Colonic mucosa (tissue), 4 donors: ENCODE measurements at regions not wholly inside any gene's neighbourhood (a gene's known extent, or its start where the extent isn't known, plus 50 kb on each side); places are given as distances from the start of the nearest gene placed in this dataset.

Experiments used
- DNase-seq: peaks from one replicate; pipeline ENCODE4 v3.0.0-alpha.2; 2020
- H3K27ac ChIP-seq: fragments of 200-600 bp; one replicate; pipeline ENCODE4 v1.8.0; 2021
- H3K27me3 ChIP-seq: fragments of 200-600 bp; one replicate; pipeline ENCODE4 v1.8.0; 2021
- H3K36me3 ChIP-seq: fragments of 200-600 bp; one replicate; pipeline ENCODE4 v1.8.0; 2021
- H3K4me1 ChIP-seq: fragments of 200-600 bp; one replicate; pipeline ENCODE4 v1.8.0; 2021; ENCODE audit warnings: mild to moderate bottlenecking
- H3K4me3 ChIP-seq: fragments of 200-600 bp; one replicate; pipeline ENCODE4 v1.8.0; 2021
- H3K9ac ChIP-seq, 2 donors: one replicate each; pipeline ENCODE4 v1.7.0; 2013; ENCODE audit warnings: control low read depth in 2 of 2, low read depth in 2 of 2, low read length in 2 of 2
- H3K9me3 ChIP-seq: fragments of 200-600 bp; one replicate; pipeline ENCODE4 v1.8.0; 2021
- intact Hi-C: fragments of 100-400 bp; cut with DNase I; formaldehyde crosslinking; loops from one replicate; pipeline ENCODE4 v1.14.1; 2022
- TF ChIP-seq, protein P1 (sequence below): fragments of 200-600 bp; IDR thresholded peaks from one replicate; pipeline ENCODE4 v1.8.0; 2022; ENCODE audit warnings: antibody characterized with exemption, mild to moderate bottlenecking
- donor health status: healthy.
- donor health status: DM: no; HTN: no; CAD: no.
- donor health status: DM: no; HTN: no; CAD: no.

DNA sequence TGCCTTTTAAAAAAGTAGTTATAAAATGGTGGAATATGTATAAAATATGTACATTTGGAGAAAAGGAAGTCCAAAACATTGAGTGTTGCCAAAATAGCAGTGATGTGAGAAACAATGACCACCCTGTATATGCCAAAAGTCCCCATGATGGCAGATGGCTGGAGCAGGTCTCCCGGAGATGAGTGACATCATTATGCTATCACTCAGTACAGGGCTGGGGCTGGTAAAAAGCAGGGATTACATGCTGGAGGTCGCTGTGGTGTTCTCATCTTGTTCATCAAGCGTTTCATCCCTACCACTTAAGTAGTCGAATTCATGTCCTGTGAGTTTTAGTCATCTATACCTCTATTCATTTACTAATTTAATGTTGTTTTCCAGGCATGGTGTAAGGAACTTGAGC is 315.3 kb upstream of the SLC35B3 start:
- TF ChIP-seq, protein P1, sequence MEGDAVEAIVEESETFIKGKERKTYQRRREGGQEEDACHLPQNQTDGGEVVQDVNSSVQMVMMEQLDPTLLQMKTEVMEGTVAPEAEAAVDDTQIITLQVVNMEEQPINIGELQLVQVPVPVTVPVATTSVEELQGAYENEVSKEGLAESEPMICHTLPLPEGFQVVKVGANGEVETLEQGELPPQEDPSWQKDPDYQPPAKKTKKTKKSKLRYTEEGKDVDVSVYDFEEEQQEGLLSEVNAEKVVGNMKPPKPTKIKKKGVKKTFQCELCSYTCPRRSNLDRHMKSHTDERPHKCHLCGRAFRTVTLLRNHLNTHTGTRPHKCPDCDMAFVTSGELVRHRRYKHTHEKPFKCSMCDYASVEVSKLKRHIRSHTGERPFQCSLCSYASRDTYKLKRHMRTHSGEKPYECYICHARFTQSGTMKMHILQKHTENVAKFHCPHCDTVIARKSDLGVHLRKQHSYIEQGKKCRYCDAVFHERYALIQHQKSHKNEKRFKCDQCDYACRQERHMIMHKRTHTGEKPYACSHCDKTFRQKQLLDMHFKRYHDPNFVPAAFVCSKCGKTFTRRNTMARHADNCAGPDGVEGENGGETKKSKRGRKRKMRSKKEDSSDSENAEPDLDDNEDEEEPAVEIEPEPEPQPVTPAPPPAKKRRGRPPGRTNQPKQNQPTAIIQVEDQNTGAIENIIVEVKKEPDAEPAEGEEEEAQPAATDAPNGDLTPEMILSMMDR, result no peak
- intact Hi-C loops, result no loop called here

DNA sequence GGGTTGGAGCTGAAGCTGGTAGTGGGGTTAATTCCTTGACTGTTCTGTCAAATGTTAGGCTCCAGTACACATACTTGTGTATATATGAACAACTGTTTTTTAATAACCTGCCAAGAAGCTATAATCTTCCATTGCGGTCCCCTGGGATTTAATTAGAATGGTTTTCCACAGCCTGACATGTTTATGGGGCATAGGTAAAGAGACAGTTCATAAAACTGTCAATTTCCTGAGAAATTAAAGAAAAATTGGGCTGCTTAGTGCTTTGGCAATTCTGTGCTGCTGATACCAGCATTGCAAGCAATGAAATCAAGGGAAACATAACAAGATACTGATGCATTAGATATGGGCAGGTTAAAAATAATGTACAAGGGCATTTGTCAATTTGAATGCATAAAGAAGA is 314.1 kb upstream of the SLC35B3 start:
- no peaks in the 10 kb centered on the region for H3K27me3 ChIP-seq
- H3K27ac ChIP-seq, result no peak overlapping the region
- no peaks in the 10 kb centered on the region for H3K4me1 ChIP-seq
- H3K9me3 ChIP-seq, result no peaks in the 10 kb centered on the region
- H3K4me3 ChIP-seq, result no peak overlapping the region
- intact Hi-C loops, result no loop called here
- H3K9ac ChIP-seq, result no peak overlapping the region
- DNase-seq, result no peak
- TF ChIP-seq, protein P1, result no peak
- no peaks in the 10 kb centered on the region for H3K36me3 ChIP-seq

More for the DNA sequence above, 315.3 kb upstream of the SLC35B3 start:
- no peak for DNase-seq
- Histone ChIP-seq H3K9ac (no peak overlapping the region), H3K9me3 (no peaks in the 10 kb centered on the region), H3K4me1 (no peaks in the 10 kb centered on the region), H3K4me3 (no peak overlapping the region), H3K36me3 (no peaks in the 10 kb centered on the region), H3K27ac (no peak overlapping the region), H3K27me3 (no peaks in the 10 kb centered on the region)

DNA sequence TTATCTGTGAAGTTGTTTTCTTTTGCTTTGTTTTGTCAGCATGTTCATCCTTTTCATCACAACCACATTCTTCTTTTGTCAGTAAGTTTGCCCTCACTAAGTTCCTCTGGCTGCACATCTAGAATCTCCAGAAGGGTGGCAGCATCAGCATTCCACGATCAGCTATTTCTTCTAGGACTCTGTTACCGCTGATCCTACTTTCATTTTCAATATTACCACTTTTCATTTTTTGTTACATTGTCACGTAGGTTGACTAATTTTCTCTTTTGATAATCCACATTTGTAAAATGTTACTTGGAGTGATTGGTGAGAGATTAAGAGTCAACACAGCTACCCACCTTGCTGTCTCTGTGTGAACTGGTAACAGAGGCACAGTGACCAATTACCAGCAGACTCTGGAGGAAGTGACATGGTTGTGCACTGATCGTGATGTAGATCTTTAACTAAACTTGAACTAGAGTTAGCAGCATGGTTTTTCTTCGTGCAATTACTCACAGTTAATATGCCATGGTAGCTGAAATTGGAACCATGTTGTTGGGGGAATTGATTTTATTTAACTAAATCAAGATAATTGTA is 307.9 kb upstream of the SLC35B3 start:
- H3K4me1 ChIP-seq, result no peaks in the 10 kb centered on the region
- H3K4me3 ChIP-seq, result no peak overlapping the region
- TF ChIP-seq, protein P1, result no peak
- no peak for DNase-seq
- H3K36me3 ChIP-seq, result no peaks in the 10 kb centered on the region
- no peak overlapping the region for H3K9ac ChIP-seq
- no peak overlapping the region for H3K27ac ChIP-seq
- intact Hi-C loops, result no loop called here
- H3K27me3 ChIP-seq, result no peaks in the 10 kb centered on the region
- H3K9me3 ChIP-seq, result no peaks in the 10 kb centered on the region

DNA sequence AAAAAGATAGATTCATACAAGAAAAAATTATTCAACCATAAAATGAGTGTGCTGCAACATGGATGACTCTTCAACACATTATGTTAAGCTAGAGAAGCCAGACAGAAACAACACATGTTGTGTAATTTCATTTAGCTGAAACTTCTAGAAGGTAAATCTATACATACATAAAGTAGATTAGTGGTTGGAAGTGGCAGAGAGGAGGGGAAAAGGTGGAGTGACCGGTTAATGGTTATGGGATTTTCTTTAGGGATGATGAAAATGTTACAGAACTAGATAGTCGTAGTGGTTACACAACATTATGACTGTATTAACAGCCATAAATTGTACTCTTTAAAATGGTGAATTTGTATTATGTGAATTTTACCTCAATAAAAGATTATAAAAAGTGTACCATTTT is 304.1 kb upstream of the SLC35B3 start:
- DNase-seq, result no peak

DNA sequence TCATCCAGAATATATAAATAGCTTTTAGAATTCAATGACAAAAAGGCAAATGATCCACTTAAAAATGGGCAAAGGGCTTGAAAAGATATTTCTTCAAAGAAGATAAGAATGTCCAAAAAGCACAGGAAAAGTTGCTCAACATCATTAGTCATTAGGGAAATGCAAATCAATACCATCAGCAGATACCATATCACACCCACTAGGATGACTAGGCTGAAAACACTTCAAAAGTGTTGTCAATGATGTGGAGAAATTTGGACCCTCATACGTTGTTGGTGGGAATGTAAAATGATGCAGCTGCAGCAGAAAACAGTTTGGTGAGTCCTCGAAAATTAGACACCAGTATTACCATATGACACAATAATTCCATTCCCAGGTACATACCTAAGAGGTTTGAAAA is 303.6 kb upstream of the SLC35B3 start:
- intact Hi-C loops, result no loop called here
- H3K36me3 ChIP-seq, result no peaks in the 10 kb centered on the region
- H3K4me3 ChIP-seq, result no peak overlapping the region
- no peak overlapping the region for H3K27ac ChIP-seq
- no peak overlapping the region for H3K9ac ChIP-seq
- TF ChIP-seq, protein P1, result no peak
- H3K9me3 ChIP-seq, result no peaks in the 10 kb centered on the region
- no peak for DNase-seq
- no peaks in the 10 kb centered on the region for H3K27me3 ChIP-seq
- H3K4me1 ChIP-seq, result no peaks in the 10 kb centered on the region

More for the DNA sequence above, 304.1 kb upstream of the SLC35B3 start:
- Histone ChIP-seq H3K9ac (no peak overlapping the region), H3K36me3 (no peaks in the 10 kb centered on the region), H3K9me3 (no peaks in the 10 kb centered on the region), H3K4me3 (no peak overlapping the region), H3K4me1 (no peaks in the 10 kb centered on the region), H3K27ac (no peak overlapping the region), H3K27me3 (no peaks in the 10 kb centered on the region)
- intact Hi-C loops, result no loop called here
- TF ChIP-seq, protein P1, result no peak
